BLaER1 (cell line): ENCODE measurements at regions not wholly inside any gene's neighbourhood (a gene's known extent, or its start where the extent isn't known, plus 50 kb on each side); places are given as distances from the start of the nearest gene placed in this dataset.
"Not testable (repeated sequence)": the region's sequence is repeated elsewhere in the genome, so short reads cannot be mapped to it uniquely, and the experiment has no call there.

ENCODE experiments used
- H3K27ac ChIP-seq: shearing (Covaris generic); formaldehyde crosslinking; 2 replicates; pipeline ENCODE4 v1.8.1; 2022
- H3K27me3 ChIP-seq: shearing (Covaris generic); formaldehyde crosslinking; 2 replicates; pipeline ENCODE4 v1.8.1; 2022
- H3K36me3 ChIP-seq: shearing (Covaris generic); formaldehyde crosslinking; 2 replicates; pipeline ENCODE4 v1.8.1; 2022
- H3K4me1 ChIP-seq: shearing (Covaris generic); formaldehyde crosslinking; 2 replicates; pipeline ENCODE4 v1.8.1; 2022
- H3K4me2 ChIP-seq: shearing (Covaris generic); formaldehyde crosslinking; 2 replicates; pipeline ENCODE4 v1.8.1; 2022
- H3K4me3 ChIP-seq: shearing (Covaris generic); formaldehyde crosslinking; 2 replicates; pipeline ENCODE4 v1.8.1; 2022
- H3K9ac ChIP-seq: shearing (Covaris generic); formaldehyde crosslinking; 2 replicates; pipeline ENCODE4 v1.8.1; 2022
- H3K9me3 ChIP-seq: shearing (Covaris generic); formaldehyde crosslinking; 2 replicates; pipeline ENCODE4 v1.8.1; 2022
- H4K20me1 ChIP-seq: shearing (Covaris generic); formaldehyde crosslinking; 2 replicates; pipeline ENCODE4 v1.8.1; 2022
- Cebpa-rat ChIP-seq: shearing (Covaris generic); IDR thresholded peaks from 2 replicates; pipeline ENCODE4 v1.8.1; 2022

GRCh38 chr2:195438692-195439091 lies 218.3 kb upstream of the SLC39A10 start:
- H4K20me1 ChIP-seq, result no peaks in the 10 kb centered on the region
- H3K4me3 ChIP-seq, result no peak overlapping the region
- H3K27ac ChIP-seq, result no peak overlapping the region
- H3K4me2 ChIP-seq, result no peak overlapping the region
- no peak overlapping the region for H3K9ac ChIP-seq
- no peaks in the 10 kb centered on the region for H3K27me3 ChIP-seq
- H3K4me1 ChIP-seq, result no peaks in the 10 kb centered on the region
- TF ChIP-seq Cebpa-rat, result no peak
- no peaks in the 10 kb centered on the region for H3K36me3 ChIP-seq
- H3K9me3 ChIP-seq, result peaks cover 36% of the 10 kb centered on the region

GRCh38 chr2:195437521-195437920 lies 219.5 kb upstream of the SLC39A10 start:
- no peaks in the 10 kb centered on the region for H3K4me1 ChIP-seq
- no peak overlapping the region for H3K27ac ChIP-seq
- H3K36me3 ChIP-seq, result no peaks in the 10 kb centered on the region
- H4K20me1 ChIP-seq, result no peaks in the 10 kb centered on the region
- peaks cover 33% of the 10 kb centered on the region for H3K9me3 ChIP-seq
- no peak overlapping the region for H3K4me3 ChIP-seq
- H3K27me3 ChIP-seq, result no peaks in the 10 kb centered on the region
- TF ChIP-seq Cebpa-rat, result no peak
- H3K4me2 ChIP-seq, result no peak overlapping the region
- no peak overlapping the region for H3K9ac ChIP-seq

- no peak for TF ChIP-seq Cebpa-rat
- no peak overlapping the region for H3K9ac ChIP-seq
- no peak overlapping the region for H3K4me2 ChIP-seq
- no peaks in the 10 kb centered on the region for H4K20me1 ChIP-seq
- H3K27ac ChIP-seq, result no peak overlapping the region
- H3K36me3 ChIP-seq, result no peaks in the 10 kb centered on the region
- H3K4me1 ChIP-seq, result no peaks in the 10 kb centered on the region
- H3K27me3 ChIP-seq, result no peaks in the 10 kb centered on the region
- no peak overlapping the region for H3K4me3 ChIP-seq
- H3K9me3 ChIP-seq, result peaks cover 10% of the 10 kb centered on the region
These were observed 222.7 kb upstream of the SLC39A10 start for GRCh38 chr2:195434346-195434745.

GRCh38 chr2:195433729-195434128 lies 223.3 kb upstream of the SLC39A10 start:
- H3K4me2 ChIP-seq, H3K36me3 ChIP-seq, H4K20me1 ChIP-seq, H3K9ac ChIP-seq, H3K27ac ChIP-seq, H3K9me3 ChIP-seq, H3K4me3 ChIP-seq, H3K27me3 ChIP-seq, H3K4me1 ChIP-seq: not testable (repeated sequence)

- Histone ChIP-seq H4K20me1 (no peaks in the 10 kb centered on the region), H3K4me1 (no peaks in the 10 kb centered on the region), H3K4me3 (no peak overlapping the region), H3K9ac (no peak overlapping the region), H3K27me3 (no peaks in the 10 kb centered on the region), H3K27ac (no peak overlapping the region), H3K9me3 (no peaks in the 10 kb centered on the region), H3K36me3 (no peaks in the 10 kb centered on the region), H3K4me2 (no peak overlapping the region)
- TF ChIP-seq Cebpa-rat, result no peak
These were observed 228.4 kb upstream of the SLC39A10 start for GRCh38 chr2:195428673-195429072.

- Histone ChIP-seq H3K9me3 (no peaks in the 10 kb centered on the region), H4K20me1 (no peaks in the 10 kb centered on the region), H3K27ac (no peak overlapping the region), H3K4me3 (no peak overlapping the region), H3K27me3 (no peaks in the 10 kb centered on the region), H3K36me3 (no peaks in the 10 kb centered on the region), H3K9ac (no peak overlapping the region), H3K4me2 (no peak overlapping the region), H3K4me1 (no peaks in the 10 kb centered on the region)
- no peak for TF ChIP-seq Cebpa-rat
These were observed 231.7 kb upstream of the SLC39A10 start for GRCh38 chr2:195425328-195425727.

GRCh38 chr2:195419033-195419432 lies 238.0 kb upstream of the SLC39A10 start:
- H3K9me3 ChIP-seq, result no peaks in the 10 kb centered on the region
- no peaks in the 10 kb centered on the region for H4K20me1 ChIP-seq
- H3K27me3 ChIP-seq, result no peaks in the 10 kb centered on the region
- H3K36me3 ChIP-seq, result no peaks in the 10 kb centered on the region
- no peak overlapping the region for H3K27ac ChIP-seq
- H3K9ac ChIP-seq, result no peak overlapping the region
- no peak overlapping the region for H3K4me3 ChIP-seq
- peaks cover 13% of the 10 kb centered on the region for H3K4me1 ChIP-seq
- TF ChIP-seq Cebpa-rat, result no peak
- H3K4me2 ChIP-seq, result no peak overlapping the region

GRCh38 chr2:195414537-195415100 lies 242.4 kb upstream of the SLC39A10 start:
- Histone ChIP-seq H3K9ac (no peak overlapping the region), H3K36me3 (no peaks in the 10 kb centered on the region), H3K4me3 (no peak overlapping the region), H3K9me3 (no peaks in the 10 kb centered on the region), H3K27ac (peak overlapping the region; percentile 58), H3K27me3 (no peaks in the 10 kb centered on the region), H3K4me1 (peaks cover 22% of the 10 kb centered on the region), H3K4me2 (peak overlapping the region; percentile 56), H4K20me1 (no peaks in the 10 kb centered on the region)
- no peak for TF ChIP-seq Cebpa-rat

- H3K9ac ChIP-seq, result no peak overlapping the region
- H3K27ac ChIP-seq, result peak overlapping the region; percentile 58
- H3K4me3 ChIP-seq, result no peak overlapping the region
- no peaks in the 10 kb centered on the region for H3K27me3 ChIP-seq
- H3K36me3 ChIP-seq, result no peaks in the 10 kb centered on the region
- H3K4me2 ChIP-seq, result peak overlapping the region; percentile 56
- H3K4me1 ChIP-seq, result peaks cover 22% of the 10 kb centered on the region
- no peaks in the 10 kb centered on the region for H4K20me1 ChIP-seq
- H3K9me3 ChIP-seq, result no peaks in the 10 kb centered on the region
- no peak for TF ChIP-seq Cebpa-rat
These were observed 243.1 kb upstream of the SLC39A10 start for GRCh38 chr2:195413944-195414343.

GRCh38 chr2:195413422-195413821 lies 243.6 kb upstream of the SLC39A10 start:
- H3K27ac ChIP-seq, result no peak overlapping the region
- no peaks in the 10 kb centered on the region for H3K27me3 ChIP-seq
- no peak for TF ChIP-seq Cebpa-rat
- H3K4me3 ChIP-seq, result no peak overlapping the region
- H3K4me2 ChIP-seq, result peak overlapping the region; percentile 56
- H3K9me3 ChIP-seq, result no peaks in the 10 kb centered on the region
- H4K20me1 ChIP-seq, result no peaks in the 10 kb centered on the region
- no peaks in the 10 kb centered on the region for H3K36me3 ChIP-seq
- peaks cover 22% of the 10 kb centered on the region for H3K4me1 ChIP-seq
- H3K9ac ChIP-seq, result no peak overlapping the region

GRCh38 chr2:195411219-195411687 lies 245.8 kb upstream of the SLC39A10 start:
- no peak overlapping the region for H3K4me2 ChIP-seq
- no peak for TF ChIP-seq Cebpa-rat
- no peak overlapping the region for H3K27ac ChIP-seq

More at GRCh38 chr2:195411219-195411687, 245.8 kb upstream of the SLC39A10 start:
- H3K4me1 ChIP-seq, result peaks cover 22% of the 10 kb centered on the region
- H3K36me3 ChIP-seq, result no peaks in the 10 kb centered on the region
- no peaks in the 10 kb centered on the region for H4K20me1 ChIP-seq
- H3K27me3 ChIP-seq, result no peaks in the 10 kb centered on the region
- H3K4me3 ChIP-seq, result no peak overlapping the region
- H3K9me3 ChIP-seq, result no peaks in the 10 kb centered on the region
- H3K9ac ChIP-seq, result no peak overlapping the region
